ENCODE measurements at regions not wholly inside any gene's neighbourhood (a gene's known extent, or its start where the extent isn't known, plus 50 kb on each side); places are given as distances from the start of the nearest gene placed in this dataset.

DNA sequence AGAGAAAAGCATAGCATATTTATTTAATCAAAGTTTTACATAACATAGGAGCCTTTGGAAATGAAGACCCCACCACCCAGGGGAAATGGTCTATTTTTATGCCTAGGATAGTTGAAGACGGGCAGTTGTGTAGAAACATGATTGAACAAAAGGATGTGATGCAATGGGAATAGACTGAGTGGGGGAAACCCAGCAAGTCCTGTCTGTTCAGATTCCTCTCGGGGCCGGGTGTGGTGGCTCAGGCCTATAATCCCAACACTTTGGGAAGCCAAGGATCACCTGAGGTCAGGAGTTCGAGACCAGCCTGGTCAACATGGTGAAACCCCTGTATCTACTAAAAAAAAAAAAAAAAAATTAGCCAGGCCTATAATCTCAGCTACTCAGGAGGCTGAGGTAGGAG is 298.3 kb downstream of the MATN1 start:
- TF ChIP-seq, protein P1, sequence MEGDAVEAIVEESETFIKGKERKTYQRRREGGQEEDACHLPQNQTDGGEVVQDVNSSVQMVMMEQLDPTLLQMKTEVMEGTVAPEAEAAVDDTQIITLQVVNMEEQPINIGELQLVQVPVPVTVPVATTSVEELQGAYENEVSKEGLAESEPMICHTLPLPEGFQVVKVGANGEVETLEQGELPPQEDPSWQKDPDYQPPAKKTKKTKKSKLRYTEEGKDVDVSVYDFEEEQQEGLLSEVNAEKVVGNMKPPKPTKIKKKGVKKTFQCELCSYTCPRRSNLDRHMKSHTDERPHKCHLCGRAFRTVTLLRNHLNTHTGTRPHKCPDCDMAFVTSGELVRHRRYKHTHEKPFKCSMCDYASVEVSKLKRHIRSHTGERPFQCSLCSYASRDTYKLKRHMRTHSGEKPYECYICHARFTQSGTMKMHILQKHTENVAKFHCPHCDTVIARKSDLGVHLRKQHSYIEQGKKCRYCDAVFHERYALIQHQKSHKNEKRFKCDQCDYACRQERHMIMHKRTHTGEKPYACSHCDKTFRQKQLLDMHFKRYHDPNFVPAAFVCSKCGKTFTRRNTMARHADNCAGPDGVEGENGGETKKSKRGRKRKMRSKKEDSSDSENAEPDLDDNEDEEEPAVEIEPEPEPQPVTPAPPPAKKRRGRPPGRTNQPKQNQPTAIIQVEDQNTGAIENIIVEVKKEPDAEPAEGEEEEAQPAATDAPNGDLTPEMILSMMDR (IDR thresholded peaks at IDR 0.05; ENCODE audit: low read depth, low read length) = no peak
- H3K36me3 ChIP-seq = no peaks in the 10 kb centered on the region
- no peak for DNase-seq
- H3K27me3 ChIP-seq (ENCODE audit: insufficient read depth, low read depth, severe bottlenecking) = no peaks in the 10 kb centered on the region
- H3K4me3 ChIP-seq (ENCODE audit: low read depth, low read length) = no peak overlapping the region
- peaks cover 13% of the 10 kb centered on the region for H3K9me3 ChIP-seq (ENCODE audit: severe bottlenecking)
- H3K27ac ChIP-seq = no peak overlapping the region

DNA sequence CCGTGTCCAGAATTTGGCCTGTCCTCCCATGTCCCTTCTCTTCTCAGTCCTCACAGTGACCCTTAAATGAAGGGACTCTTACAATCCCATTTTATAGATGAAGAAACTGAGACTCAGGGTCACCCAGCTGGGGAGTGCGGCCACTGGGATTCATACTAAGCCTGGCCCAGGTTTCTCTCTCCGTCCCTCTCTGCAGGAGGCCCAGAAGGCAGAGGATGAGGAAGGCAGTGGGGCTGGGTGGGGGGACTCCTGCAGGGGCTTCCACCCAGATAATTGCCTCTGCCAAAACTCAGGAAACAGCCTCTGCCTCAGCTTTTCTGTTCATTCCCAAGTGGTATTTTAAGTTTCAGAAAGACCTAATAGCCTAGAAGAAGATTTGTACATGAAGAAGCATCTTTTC is 299.8 kb downstream of the MATN1 start:
- no peak for DNase-seq
- H3K9me3 ChIP-seq (ENCODE audit: severe bottlenecking) = peaks cover 10% of the 10 kb centered on the region
- H3K36me3 ChIP-seq = no peaks in the 10 kb centered on the region
- TF ChIP-seq, protein P1 (IDR thresholded peaks at IDR 0.05; ENCODE audit: low read depth, low read length) = no peak
- no peak overlapping the region for H3K4me3 ChIP-seq (ENCODE audit: low read depth, low read length)
- H3K27ac ChIP-seq = no peak overlapping the region
- H3K27me3 ChIP-seq (ENCODE audit: insufficient read depth, low read depth, severe bottlenecking) = no peaks in the 10 kb centered on the region

DNA sequence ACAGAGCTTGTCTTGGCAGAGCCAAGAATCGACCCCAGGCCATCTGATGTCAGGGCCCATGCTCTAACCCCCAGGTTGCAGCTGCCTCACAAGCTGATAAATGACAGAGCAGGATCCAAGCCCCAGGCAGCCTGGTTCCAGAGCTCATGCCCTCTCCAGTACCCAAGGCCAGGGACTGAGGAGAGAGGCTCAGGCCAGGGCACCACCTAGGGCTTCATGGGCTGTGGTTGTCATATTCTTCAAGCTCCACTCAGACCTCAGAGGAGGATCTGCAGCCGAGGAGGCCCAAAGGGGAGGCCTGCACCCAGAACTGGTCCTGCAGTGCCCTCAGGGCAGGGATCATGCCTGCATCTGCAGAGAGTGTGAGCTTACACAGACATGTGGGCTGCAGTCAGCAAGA is 301.1 kb downstream of the MATN1 start:
- TF ChIP-seq, protein P1 (IDR thresholded peaks at IDR 0.05; ENCODE audit: low read depth, low read length) = no peak
- H3K36me3 ChIP-seq = no peaks in the 10 kb centered on the region
- H3K9me3 ChIP-seq (ENCODE audit: severe bottlenecking) = no peaks in the 10 kb centered on the region
- H3K4me3 ChIP-seq (ENCODE audit: low read depth, low read length) = no peak overlapping the region
- DNase-seq = no peak
- no peak overlapping the region for H3K27ac ChIP-seq
- H3K27me3 ChIP-seq (ENCODE audit: insufficient read depth, low read depth, severe bottlenecking) = no peaks in the 10 kb centered on the region

DNA sequence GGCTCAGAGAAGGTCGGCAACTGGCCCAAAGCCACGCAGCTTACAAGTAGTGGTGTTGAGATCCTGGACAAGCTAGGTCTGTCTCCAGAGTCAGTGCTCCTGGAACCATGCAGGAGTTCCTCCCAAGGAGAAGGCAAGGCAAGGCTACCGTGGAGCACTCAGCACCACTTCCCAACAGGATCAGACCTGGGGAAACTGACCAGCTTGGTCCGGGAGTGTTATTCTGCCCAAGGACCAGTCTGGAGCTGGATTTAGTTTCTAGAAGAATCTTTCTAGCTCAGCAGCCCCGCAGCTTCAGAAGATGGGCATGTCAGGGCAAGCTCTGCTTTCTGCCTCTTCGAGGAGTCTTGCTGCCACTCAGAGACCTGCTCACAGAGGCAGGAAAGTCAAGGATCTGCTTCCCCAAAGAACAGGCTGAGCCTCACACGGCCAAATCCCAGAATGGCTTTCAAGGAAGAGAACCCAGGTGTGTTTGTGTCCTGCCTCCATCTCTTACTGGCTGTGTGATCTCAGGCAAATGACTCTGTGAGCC is 302.8 kb downstream of the MATN1 start:
- H3K36me3 ChIP-seq = no peaks in the 10 kb centered on the region
- H3K27ac ChIP-seq = no peak overlapping the region
- H3K9me3 ChIP-seq (ENCODE audit: severe bottlenecking) = no peaks in the 10 kb centered on the region
- no peaks in the 10 kb centered on the region for H3K27me3 ChIP-seq (ENCODE audit: insufficient read depth, low read depth, severe bottlenecking)
- no peak overlapping the region for H3K4me3 ChIP-seq (ENCODE audit: low read depth, low read length)
- DNase-seq = no peak
- TF ChIP-seq, protein P1 (IDR thresholded peaks at IDR 0.05; ENCODE audit: low read depth, low read length) = no peak

DNA sequence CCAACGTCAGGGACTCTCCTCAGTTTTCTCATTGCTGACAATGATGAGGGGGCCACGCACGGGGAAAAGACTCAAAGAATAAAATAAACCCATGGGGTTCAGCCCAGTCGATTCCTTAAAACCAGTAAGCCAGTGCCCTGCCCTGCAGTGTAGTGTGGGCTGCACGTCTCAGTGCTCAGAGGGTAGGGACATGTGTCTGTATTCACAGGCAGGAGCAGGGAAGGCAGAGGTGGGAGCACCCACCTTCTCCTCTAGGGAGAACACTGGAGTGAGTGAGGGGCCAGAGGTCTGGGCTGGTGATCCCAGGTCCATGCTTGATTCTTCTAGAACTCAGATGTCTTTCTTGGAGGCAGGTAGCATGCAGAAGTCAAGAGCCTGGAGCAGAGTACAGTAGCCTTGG is 303.6 kb downstream of the MATN1 start:
- TF ChIP-seq, protein P1 (IDR thresholded peaks at IDR 0.05; ENCODE audit: low read depth, low read length) = no peak
- H3K9me3 ChIP-seq (ENCODE audit: severe bottlenecking) = no peaks in the 10 kb centered on the region
- no peak overlapping the region for H3K27ac ChIP-seq
- H3K4me3 ChIP-seq (ENCODE audit: low read depth, low read length) = no peak overlapping the region
- no peaks in the 10 kb centered on the region for H3K27me3 ChIP-seq (ENCODE audit: insufficient read depth, low read depth, severe bottlenecking)
- H3K36me3 ChIP-seq = no peaks in the 10 kb centered on the region
- DNase-seq = no peak
